Adrenal gland (tissue), 9 donors: ENCODE measurements at regions not wholly inside any gene's neighbourhood (a gene's known extent, or its start where the extent isn't known, plus 50 kb on each side); places are given as distances from the start of the nearest gene placed in this dataset.

Source experiments
- DNase-seq, 7 donors: peaks; one replicate each; pipeline ENCODE4 v3.0.0-alpha.2; 2019 to 2020
- H3K27ac ChIP-seq, 5 donors: fragments of 200-600 bp; sonication (generic) in 4 of 5; 1 replicate in 3 of 5; 2 replicates in 2 of 5; pipeline versions ENCODE4 v1.5.1 to v1.8.0; 2016 to 2020; ENCODE audit warnings: mild to moderate bottlenecking in 1 of 5
- H3K27me3 ChIP-seq: fragments of 200-600 bp; 2 replicates; pipeline ENCODE4 v1.8.0; 2021
- H3K36me3 ChIP-seq, 2 donors: fragments of 200-600 bp; replicated peaks in 1 of 2; 1 replicate in 1 of 2; 2 replicates in 1 of 2; pipeline versions ENCODE4 v1.5.1 to v1.8.0; 2018 to 2022
- H3K4me1 ChIP-seq, 2 donors: fragments of 200-600 bp; replicated peaks in 1 of 2; 1 replicate in 1 of 2; 2 replicates in 1 of 2; pipeline versions ENCODE4 v1.5.1 to v1.8.0; 2018 to 2021
- H3K4me3 ChIP-seq, 4 donors: fragments of 200-600 bp; sonication (generic) in 3 of 4; one replicate each; pipeline ENCODE4 v1.5.1; 2016 to 2018
- H3K9me3 ChIP-seq, 3 donors: fragments of 200-600 bp; sonication (generic) in 1 of 3; replicated peaks in 1 of 3; 1 replicate in 2 of 3; 2 replicates in 1 of 3; pipeline versions ENCODE4 v1.5.1 to v1.8.0; 2016 to 2021
- POLR2A ChIP-seq, 2 donors: fragments of 450-650 bp; IDR thresholded peaks; one replicate each; pipeline ENCODE4 v1.6.1; 2017; ENCODE audit warnings: antibody characterized with exemption in 2 of 2, mild to moderate bottlenecking in 2 of 2, moderate library complexity in 1 of 2
- WGBS, 4 donors: extraction: QIAGEN DNeasy Blood & Tissue Kit in 2 of 4; methylation state at CpG; one replicate each; pipeline versions ENCODE4 v1.1.5 to v1.1.7; 2013 to 2017; 5-methylcytosine and 5-hydroxymethylcytosine counted together
- intact Hi-C, 2 donors: fragments of 100-400 bp; cut with DNase I; formaldehyde crosslinking; loops; one replicate each; pipeline versions ENCODE4 v1.14.1 to v1.15.0; 2022 to 2023
- small RNA-seq, 2 donors: library from RNA; depleted of rRNA; stranded (forward); fragments of <200 nt; gene quantifications; one replicate each; pipeline ENCODE3, GENCODE V24; 2016
- TF ChIP-seq, protein P1 (sequence below), 6 experiments: fragments of 450-650 bp in 4 of 6; fragments of 200-600 bp in 2 of 6; sonication (generic) in 1 of 6; IDR thresholded peaks; 1 replicate in 5 of 6; 2 replicates in 1 of 6; pipeline versions ENCODE4 v1.5.1 to v1.8.0; 2016 to 2021; ENCODE audit warnings: antibody characterized with exemption in 6 of 6, mild to moderate bottlenecking in 2 of 6, moderate library complexity in 1 of 6
- donor health status: healthy with polysubstance abuse.
- donor health status: Bipolar disorder and iron deficiency.
- donor health status: DM: yes; HTN: yes; CAD: no.
- donor health status: DM: no; HTN: no; CAD: no.
- donor health status: DM: no; HTN: no; CAD: no.

DNA sequence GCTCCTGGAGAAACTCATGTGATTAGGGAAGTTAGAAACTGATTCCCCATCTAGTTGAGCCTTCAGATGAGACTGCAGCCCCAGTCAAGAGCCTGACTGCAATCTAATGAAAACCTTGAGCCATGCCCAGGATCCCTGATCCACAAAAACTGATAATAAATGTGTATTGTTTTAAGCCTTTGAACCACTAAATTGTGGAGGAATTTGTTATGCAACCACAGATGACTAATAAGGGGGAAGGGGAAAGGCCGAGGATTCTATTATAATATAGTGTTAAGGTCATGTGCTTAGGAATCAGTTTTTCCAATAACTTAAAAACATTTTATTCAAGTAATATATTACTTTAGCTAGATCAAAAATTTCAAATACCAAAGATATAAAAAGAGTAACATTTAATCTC is 52.8 kb upstream of the USP25 start:
- no peak for DNase-seq
- H3K36me3 ChIP-seq: no peaks in the 10 kb centered on the region
- intact Hi-C loops: no loop called here
- H3K27ac ChIP-seq: no peak overlapping the region
- no peaks in the 10 kb centered on the region for H3K27me3 ChIP-seq
- 38 to 55% (median 47%) methylated on average over 1 of the region's 1 CpG for WGBS, 4 donors
- TF ChIP-seq, protein P1, sequence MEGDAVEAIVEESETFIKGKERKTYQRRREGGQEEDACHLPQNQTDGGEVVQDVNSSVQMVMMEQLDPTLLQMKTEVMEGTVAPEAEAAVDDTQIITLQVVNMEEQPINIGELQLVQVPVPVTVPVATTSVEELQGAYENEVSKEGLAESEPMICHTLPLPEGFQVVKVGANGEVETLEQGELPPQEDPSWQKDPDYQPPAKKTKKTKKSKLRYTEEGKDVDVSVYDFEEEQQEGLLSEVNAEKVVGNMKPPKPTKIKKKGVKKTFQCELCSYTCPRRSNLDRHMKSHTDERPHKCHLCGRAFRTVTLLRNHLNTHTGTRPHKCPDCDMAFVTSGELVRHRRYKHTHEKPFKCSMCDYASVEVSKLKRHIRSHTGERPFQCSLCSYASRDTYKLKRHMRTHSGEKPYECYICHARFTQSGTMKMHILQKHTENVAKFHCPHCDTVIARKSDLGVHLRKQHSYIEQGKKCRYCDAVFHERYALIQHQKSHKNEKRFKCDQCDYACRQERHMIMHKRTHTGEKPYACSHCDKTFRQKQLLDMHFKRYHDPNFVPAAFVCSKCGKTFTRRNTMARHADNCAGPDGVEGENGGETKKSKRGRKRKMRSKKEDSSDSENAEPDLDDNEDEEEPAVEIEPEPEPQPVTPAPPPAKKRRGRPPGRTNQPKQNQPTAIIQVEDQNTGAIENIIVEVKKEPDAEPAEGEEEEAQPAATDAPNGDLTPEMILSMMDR (IDR thresholded peaks at IDR 0.05): no peak
- no peak for TF ChIP-seq POLR2A (IDR thresholded peaks at IDR 0.05)
- H3K4me1 ChIP-seq: no peaks in the 10 kb centered on the region
- no peaks in the 10 kb centered on the region for H3K9me3 ChIP-seq
- H3K4me3 ChIP-seq: no peak overlapping the region

DNA sequence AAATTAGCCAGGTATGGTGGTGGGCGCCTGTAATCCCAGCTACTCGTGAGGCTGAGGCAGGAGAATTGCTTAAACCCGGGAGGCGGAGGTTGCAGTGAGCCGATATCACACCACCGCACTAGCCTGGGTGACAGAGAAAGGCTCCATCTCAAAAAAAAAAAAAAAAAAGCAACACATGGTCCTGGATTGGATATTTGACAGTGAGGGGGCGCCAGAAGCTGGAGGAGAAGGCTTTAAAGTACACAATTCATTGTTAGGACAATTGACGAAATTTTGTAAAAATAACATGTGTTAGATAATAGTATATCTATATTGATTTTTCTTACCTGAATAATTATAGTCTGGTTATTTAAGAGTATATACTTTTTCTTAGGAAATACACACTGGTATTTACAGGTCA is 50.2 kb upstream of the USP25 start:
- no peak for DNase-seq
- Histone ChIP-seq H3K36me3 (no peaks in the 10 kb centered on the region), H3K4me3 (no peak overlapping the region), H3K27ac (no peak overlapping the region), H3K9me3 (no peaks in the 10 kb centered on the region), H3K4me1 (no peaks in the 10 kb centered on the region), H3K27me3 (no peaks in the 10 kb centered on the region)
- intact Hi-C loops: no loop called here
- 72 to 85% (median 83%) methylated on average over 8 of the region's 8 CpGs for WGBS, 4 donors
- TF ChIP-seq POLR2A (IDR thresholded peaks at IDR 0.05): no peak
- TF ChIP-seq, protein P1 (IDR thresholded peaks at IDR 0.05): no peak

Small RNAs in the stretch of these regions (small RNA-seq; reads per million reads assigned to genes)
- 0 reads per million in 2 donors for gene AF246928.1
- 0 reads per million in 2 donors for gene CYCSP42
- gene RNU6-1326P: 0 reads per million in 2 donors
